HEK293T (cell line): ENCODE measurements at regions not wholly inside any gene's neighbourhood (a gene's known extent, or its start where the extent isn't known, plus 50 kb on each side); places are given as distances from the start of the nearest gene placed in this dataset.

Source experiments
- ARNT ChIP-seq: fragments of 450-650 bp; IDR thresholded peaks from 2 replicates; pipeline ENCODE4 v1.6.1; 2017; ENCODE audit warnings: mild to moderate bottlenecking
- ELF4 ChIP-seq: fragments of 450-650 bp; IDR thresholded peaks from 2 replicates; pipeline ENCODE4 v1.6.1; 2017; ENCODE audit warnings: antibody characterized with exemption
- FOXK2 ChIP-seq: fragments of 450-650 bp; IDR thresholded peaks from 2 replicates; pipeline ENCODE4 v1.6.1; 2016; ENCODE audit warnings: mild to moderate bottlenecking
- NFRKB ChIP-seq: fragments of 450-650 bp; IDR thresholded peaks from 2 replicates; pipeline ENCODE4 v1.6.1; 2016; ENCODE audit warnings: mild to moderate bottlenecking, moderate library complexity
- SP1 ChIP-seq: fragments of 450-650 bp; IDR thresholded peaks from 2 replicates; pipeline ENCODE4 v1.6.1; 2017
- TARDBP ChIP-seq: fragments of 450-650 bp; IDR thresholded peaks from 2 replicates; pipeline ENCODE4 v1.6.1; 2016

GRCh38 chr6:156087487-156087886 lies 631.8 kb upstream of the NOX3 start:
- TF ChIP-seq SP1 (no peak), ARNT (no peak), NFRKB (no peak), ELF4 (no peak), FOXK2 (no peak), TARDBP (no peak)
